Fibroblast of the aortic adventitia (primary cell): ENCODE measurements at regions not wholly inside any gene's neighbourhood (a gene's known extent, or its start where the extent isn't known, plus 50 kb on each side); places are given as distances from the start of the nearest gene placed in this dataset.

Source experiments
- DNase-seq: peaks from one replicate; pipeline ENCODE4 v3.0.0-alpha.2; 2010; ENCODE audit warnings: low read depth
- H3K4me3 ChIP-seq: 2 replicates; pipeline ENCODE4 v1.5.1; 2011; ENCODE audit warnings: low read depth, mild to moderate bottlenecking, control low read depth, low read length, moderate library complexity
- CTCF ChIP-seq: IDR thresholded peaks from 2 replicates; pipeline ENCODE4 v1.5.1; 2011; ENCODE audit warnings: mild to moderate bottlenecking, low read length, control low read depth, inconsistent platforms; ENCODE audit not compliant: insufficient read depth

- DNase-seq = no peak
Measured at GRCh38 chr5:159419576-159419975, 89.3 kb upstream of the IL12B start.

GRCh38 chr5:159420940-159421339, 90.7 kb upstream of the IL12B start:
- no peak for DNase-seq
- H3K4me3 ChIP-seq = no peak overlapping the region
- TF ChIP-seq CTCF = no peak

More at GRCh38 chr5:159419576-159419975, 89.3 kb upstream of the IL12B start:
- H3K4me3 ChIP-seq = no peak overlapping the region
- no peak for TF ChIP-seq CTCF

- no peak for TF ChIP-seq CTCF
- DNase-seq = peak; percentile 26
- H3K4me3 ChIP-seq = no peak overlapping the region
Measured at GRCh38 chr5:159422361-159422760, 92.1 kb upstream of the IL12B start.

GRCh38 chr5:159422910-159423309, 92.6 kb upstream of the IL12B start:
- no peak for DNase-seq
- no peak overlapping the region for H3K4me3 ChIP-seq
- TF ChIP-seq CTCF = no peak

- no peak for DNase-seq
- no peak for TF ChIP-seq CTCF
- no peak overlapping the region for H3K4me3 ChIP-seq
Measured at GRCh38 chr5:159424123-159424522, 93.8 kb upstream of the IL12B start.

- no peak overlapping the region for H3K4me3 ChIP-seq
- TF ChIP-seq CTCF = no peak
- no peak for DNase-seq
Measured at GRCh38 chr5:159426694-159427093, 96.4 kb upstream of the IL12B start.
